K562 (cell line): ENCODE measurements at regions not wholly inside any gene's neighbourhood (a gene's known extent, or its start where the extent isn't known, plus 50 kb on each side); places are given as distances from the start of the nearest gene placed in this dataset.

Experiments
- ATAC-seq: fragments of 200-7000 bp; cut with Tn5 transposase; 3 replicates; pipeline ENCODE4 v1.9.1; 2020; ENCODE audit warnings: moderate library complexity
- BruUV-seq: library from RNA; stranded (reverse); fragments of 400-500 nt; replicated peaks from 2 replicates; lab custom pipeline; 2021; lab: Mats Ljungman, UMichigan
- CTCF ChIA-PET: fragments of 300-600 bp; formaldehyde crosslinking; extraction: SDS; loops from one replicate; lab custom pipeline; 2021; ENCODE audit warnings: low intra/inter-chr PET ratio; lab: Yijun Ruan, JAX
- POLR2A ChIA-PET: fragments of 300-600, 350-650 bp; sonication (Branson Sonifier 250); formaldehyde crosslinking; extraction: SDS; loops from one replicate; lab custom pipeline; 2021; ENCODE audit warnings: antibody characterized with exemption, inconsistent platforms; lab: Yijun Ruan, JAX
- DNase-seq, 4 experiments: peaks; one replicate each; pipeline versions ENCODE4 v3.0.0 to v3.0.0-alpha.2; 2011 to 2018; ENCODE audit warnings: low spot score in 3 of 4, mixed read lengths in 3 of 4; ENCODE audit errors: extremely low read depth in 1 of 4
- FAIRE-seq: peaks from 2 replicates; lab custom pipeline; 2011; peaks lifted over from hg19 to GRCh38; lab: Jason Lieb, UNC
- H2AFZ ChIP-seq: 2 replicates; pipeline ENCODE4 v1.6.0; 2011; ENCODE audit warnings: low read depth, low read length, control low read depth, inconsistent platforms
- H3K27ac ChIP-seq: fragments of 200-600 bp; 3 replicates; pipeline ENCODE4 v1.8.0; 2011; ENCODE audit warnings: low read depth, mild to moderate bottlenecking, control low read depth, inconsistent platforms, low read length, moderate library complexity, mixed read lengths; ENCODE audit errors: extremely low read depth
- H3K27me3 ChIP-seq, 2 experiments: fragments of 300-600 bp in 1 of 2; 2 replicates in 1 of 2; 3 replicates in 1 of 2; pipeline versions ENCODE4 v1.6.0 to v1.8.0; 2011; ENCODE audit warnings: inconsistent platforms in 2 of 2, low read length in 2 of 2, mild to moderate bottlenecking in 1 of 2, mixed read lengths in 1 of 2, moderate library complexity in 1 of 2; ENCODE audit not compliant: control insufficient read depth in 2 of 2, insufficient read depth in 2 of 2
- H3K36me3 ChIP-seq: fragments of 300-600 bp; 3 replicates; pipeline ENCODE4 v1.8.0; 2011; ENCODE audit warnings: mild to moderate bottlenecking, low read length, inconsistent platforms; ENCODE audit not compliant: control insufficient read depth, insufficient read depth
- H3K4me1 ChIP-seq, 2 experiments: fragments of 200-600 bp in 1 of 2; replicated peaks in 1 of 2; 2 replicates in 1 of 2; 3 replicates in 1 of 2; pipeline versions ENCODE4 v1.5.1 to v1.8.0; 2011; ENCODE audit warnings: inconsistent platforms in 2 of 2, low read length in 2 of 2, mild to moderate bottlenecking in 1 of 2, mixed read lengths in 1 of 2, moderate library complexity in 1 of 2; ENCODE audit not compliant: control insufficient read depth in 2 of 2, insufficient read depth in 2 of 2
- H3K4me2 ChIP-seq: 2 replicates; pipeline ENCODE4 v1.6.1; 2011; ENCODE audit warnings: low read length, control low read depth, inconsistent platforms, mixed read lengths; ENCODE audit not compliant: insufficient read depth
- H3K4me3 ChIP-seq: fragments of 200-600 bp; sonication (generic), shearing (Covaris generic); 2 replicates; pipeline ENCODE4 v1.5.1; 2016; ENCODE audit warnings: control low read depth, inconsistent platforms
- H3K79me2 ChIP-seq: fragments of 200-600 bp; 3 replicates; pipeline ENCODE4 v1.8.0; 2011; ENCODE audit warnings: low read length, inconsistent platforms; ENCODE audit not compliant: control insufficient read depth, insufficient read depth
- H3K9ac ChIP-seq, 2 experiments: 2 replicates each; pipeline versions ENCODE4 v1.6.0 to v1.6.1; 2011; ENCODE audit warnings: low read depth in 2 of 2, low read length in 2 of 2, control low read depth in 1 of 2, inconsistent platforms in 1 of 2, mild to moderate bottlenecking in 1 of 2, mixed read lengths in 1 of 2; ENCODE audit not compliant: insufficient read depth in 1 of 2
- H3K9me1 ChIP-seq: one replicate; pipeline ENCODE4 v1.6.0; 2011; ENCODE audit warnings: inconsistent platforms, mild to moderate bottlenecking, low read length, moderate library complexity; ENCODE audit not compliant: control insufficient read depth, insufficient read depth
- H3K9me3 ChIP-seq: replicated peaks from 2 replicates; pipeline ENCODE4 v1.5.1; 2011; ENCODE audit warnings: low read depth, low read length, inconsistent platforms; ENCODE audit not compliant: control insufficient read depth, insufficient read depth
- H4K20me1 ChIP-seq: replicated peaks from 2 replicates; pipeline ENCODE4 v1.6.1; 2011; ENCODE audit warnings: low read length, inconsistent platforms, mixed read lengths; ENCODE audit not compliant: control insufficient read depth, insufficient read depth
- C11orf30 ChIP-seq: fragments of 450-650 bp; IDR thresholded peaks from 2 replicates; pipeline ENCODE4 v1.6.1; 2016; ENCODE audit warnings: low read depth, mild to moderate bottlenecking
- DMBX1 ChIP-seq: fragments of 250-450 bp; sonication (Bioruptor Pico); IDR thresholded peaks from 2 replicates; pipeline ENCODE4 v1.8.0; 2022; ENCODE audit warnings: inconsistent platforms, mild to moderate bottlenecking, moderate library complexity, borderline replicate concordance
- E2F3 ChIP-seq: fragments of 250-450 bp; sonication (Bioruptor Pico); IDR thresholded peaks from 2 replicates; pipeline ENCODE4 v1.4.0; 2020; ENCODE audit warnings: mild to moderate bottlenecking
- HNRNPL ChIP-seq: fragments of 200-400 bp; formaldehyde crosslinking; IDR thresholded peaks from 2 replicates; pipeline ENCODE4 v1.6.1; 2017; ENCODE audit warnings: low read depth, mild to moderate bottlenecking, low read length
- MAFF ChIP-seq: IDR thresholded peaks from 2 replicates; pipeline ENCODE4 v1.6.1; 2012; ENCODE audit warnings: low read length, improper control_type of control experiment
- MAFG ChIP-seq: fragments of 450-650 bp; conservative IDR thresholded peaks from 2 replicates; pipeline ENCODE4 v1.6.1; 2016; ENCODE audit warnings: missing genetic modification characterization, missing compliant biosample characterization
- MAFK ChIP-seq: IDR thresholded peaks from 2 replicates; pipeline ENCODE4 v1.6.1; 2011; ENCODE audit warnings: low read length, improper control_type of control experiment
- PTRF ChIP-seq: fragments of 450-650 bp; IDR thresholded peaks from 2 replicates; pipeline ENCODE4 v1.6.1; 2016; ENCODE audit warnings: mild to moderate bottlenecking, missing genetic modification characterization, missing compliant biosample characterization
- RBM14 ChIP-seq: fragments of 200-400 bp; formaldehyde crosslinking; IDR thresholded peaks from 2 replicates; pipeline ENCODE4 v1.6.1; 2018; ENCODE audit warnings: low read depth, mild to moderate bottlenecking, low read length, moderate library complexity, borderline replicate concordance; ENCODE audit not compliant: insufficient read depth
- RBM25 ChIP-seq: fragments of 200-400 bp; formaldehyde crosslinking; IDR thresholded peaks from 2 replicates; pipeline ENCODE4 v1.6.1; 2018; ENCODE audit warnings: low read length, low read depth, moderate library complexity; ENCODE audit not compliant: severe bottlenecking
- TEAD2 ChIP-seq: fragments of 450-650 bp; IDR thresholded peaks from 2 replicates; pipeline ENCODE4 v1.6.1; 2016; ENCODE audit warnings: missing genetic modification characterization, control low read depth, missing compliant biosample characterization
- ZNF316 ChIP-seq: fragments of 450-650 bp; IDR thresholded peaks from 2 replicates; pipeline ENCODE4 v1.6.1; 2016
- ZNF41 ChIP-seq: fragments of 250-450 bp; sonication (Bioruptor Pico); conservative IDR thresholded peaks from 2 replicates; pipeline ENCODE4 v1.4.0; 2020; ENCODE audit warnings: mild to moderate bottlenecking
- ZNF507 ChIP-seq: conservative IDR thresholded peaks from 2 replicates; pipeline ENCODE4 v1.6.1; 2017; ENCODE audit warnings: missing genetic modification characterization, missing compliant biosample characterization
- WGBS: fragments of 100-300 bp; shearing (Covaris generic); methylation state at CpG from one replicate; pipeline ENCODE4 v1.1.6; 2016; ENCODE audit warnings: low coverage, mixed read lengths; ENCODE audit not compliant: insufficient coverage; ENCODE audit errors: missing lambda C conversion rate; 5-methylcytosine and 5-hydroxymethylcytosine counted together
- in situ Hi-C: fragments of 300-500 bp; cut with MboI; formaldehyde crosslinking; loops from 4 replicates; pipeline ENCODE4 v1.15.0; 2018; ENCODE audit warnings: inconsistent platforms, mixed read lengths
- intact Hi-C: fragments of 100-400 bp; cut with micrococcal nuclease; formaldehyde crosslinking; loops from 2 replicates; pipeline ENCODE4 v1.14.2; 2022
- TF ChIP-seq, protein P1 (sequence below): sonication (generic); formaldehyde crosslinking; IDR thresholded peaks from 2 replicates; pipeline ENCODE4 v1.4.0; 2020; ENCODE audit warnings: mild to moderate bottlenecking, missing genetic modification reagents

DNA sequence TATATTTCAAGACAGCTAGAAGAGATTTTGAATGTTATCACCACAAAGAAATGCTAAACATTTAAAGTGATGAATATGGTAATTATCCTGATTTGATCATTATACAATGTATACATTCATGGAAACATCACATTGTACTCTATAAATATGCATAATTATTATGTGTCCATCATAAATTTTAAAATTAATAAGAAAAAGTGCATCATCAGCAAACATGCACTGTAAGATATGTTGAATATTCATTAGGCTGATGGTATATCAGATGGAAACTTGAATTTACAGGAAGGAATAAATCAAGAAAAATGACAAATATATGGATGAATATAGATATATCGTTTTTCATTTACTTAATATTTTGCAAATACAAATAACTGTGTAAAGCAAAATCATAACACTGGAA lies 812.1 kb upstream of the INTU start:
- H3K4me2 ChIP-seq = no peak overlapping the region
- CTCF ChIA-PET = no interaction called here
- 88% methylated on average over 1 of the region's 1 CpG for WGBS
- H3K9ac ChIP-seq = no peak overlapping the region
- TF ChIP-seq C11orf30 (peak; percentile 83), MAFK (peak; percentile 77), MAFF (peak; percentile 67), PTRF (tag) (no peak), E2F3 (CRISPR knock-in tag) (no peak), HNRNPL (no peak), MAFG (peak; percentile 58), DMBX1 (CRISPR knock-in tag) (no peak), ZNF316 (peak; percentile 94)
- TF ChIP-seq, all 486 proteins: peak for 5
- Histone ChIP-seq H4K20me1 (no peaks in the 10 kb centered on the region), H3K27ac (no peak overlapping the region), H3K4me3 (no peak overlapping the region), H3K4me1 (no peaks in the 10 kb centered on the region), H3K9me1 (no peaks in the 10 kb centered on the region), H3K9me3 (peaks cover 3% of the 10 kb centered on the region), H3K36me3 (peaks cover 9% of the 10 kb centered on the region; the same call in 2 of the 3 replicates), H3K27me3 (no peaks in the 10 kb centered on the region), H3K79me2 (peaks cover 59% of the 10 kb centered on the region), H2AFZ (no peak overlapping the region)
- no peak for ATAC-seq
- BruUV-seq = no TSS peak
- intact Hi-C loops = no loop called here
- in situ Hi-C loops = no loop called here
- FAIRE-seq = no peak
- no peak for DNase-seq
- POLR2A ChIA-PET = no interaction called here

DNA sequence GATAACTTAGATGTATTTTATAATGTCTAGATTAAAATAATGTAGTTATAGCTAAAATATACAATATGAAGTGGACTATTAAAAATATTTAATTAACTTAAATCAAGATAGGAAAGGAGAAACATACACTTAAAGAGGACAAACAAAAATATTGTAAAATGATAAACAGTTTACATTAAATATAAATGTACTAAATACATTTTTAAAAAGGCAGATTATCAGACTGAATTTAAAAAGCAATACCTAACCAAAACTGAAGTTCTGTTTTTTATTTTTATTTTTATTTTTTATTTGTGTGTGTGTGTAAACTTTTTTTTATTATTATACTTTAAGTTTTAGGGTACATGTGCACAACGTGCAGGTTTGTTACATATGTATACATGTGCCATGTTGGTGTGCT lies 811.6 kb upstream of the INTU start:
- Histone ChIP-seq H3K27me3 (no peaks in the 10 kb centered on the region), H3K27ac (no peak overlapping the region), H3K9me3 (peaks cover 3% of the 10 kb centered on the region), H3K9me1 (no peaks in the 10 kb centered on the region), H4K20me1 (no peaks in the 10 kb centered on the region), H3K9ac (no peak overlapping the region), H3K36me3 (peaks cover 9% of the 10 kb centered on the region; the same call in 2 of the 3 replicates), H3K4me2 (no peak overlapping the region), H3K79me2 (peaks cover 63% of the 10 kb centered on the region), H3K4me1 (no peaks in the 10 kb centered on the region), H2AFZ (no peak overlapping the region), H3K4me3 (no peak overlapping the region)
- ChIA-PET POLR2A (no interaction called here), CTCF (no interaction called here)
- DNase-seq (no peak), FAIRE-seq (no peak), ATAC-seq (no peak)
- BruUV-seq = no TSS peak
- intact Hi-C loops = no loop called here
- in situ Hi-C loops = no loop called here
- WGBS = 29% methylated on average over 1 of the region's 1 CpG
- TF ChIP-seq, protein P1, sequence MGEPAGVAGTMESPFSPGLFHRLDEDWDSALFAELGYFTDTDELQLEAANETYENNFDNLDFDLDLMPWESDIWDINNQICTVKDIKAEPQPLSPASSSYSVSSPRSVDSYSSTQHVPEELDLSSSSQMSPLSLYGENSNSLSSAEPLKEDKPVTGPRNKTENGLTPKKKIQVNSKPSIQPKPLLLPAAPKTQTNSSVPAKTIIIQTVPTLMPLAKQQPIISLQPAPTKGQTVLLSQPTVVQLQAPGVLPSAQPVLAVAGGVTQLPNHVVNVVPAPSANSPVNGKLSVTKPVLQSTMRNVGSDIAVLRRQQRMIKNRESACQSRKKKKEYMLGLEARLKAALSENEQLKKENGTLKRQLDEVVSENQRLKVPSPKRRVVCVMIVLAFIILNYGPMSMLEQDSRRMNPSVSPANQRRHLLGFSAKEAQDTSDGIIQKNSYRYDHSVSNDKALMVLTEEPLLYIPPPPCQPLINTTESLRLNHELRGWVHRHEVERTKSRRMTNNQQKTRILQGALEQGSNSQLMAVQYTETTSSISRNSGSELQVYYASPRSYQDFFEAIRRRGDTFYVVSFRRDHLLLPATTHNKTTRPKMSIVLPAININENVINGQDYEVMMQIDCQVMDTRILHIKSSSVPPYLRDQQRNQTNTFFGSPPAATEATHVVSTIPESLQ = no peak
- TF ChIP-seq RBM14 (no peak), ZNF507 (tag) (peak; percentile 95), RBM25 (peak; percentile 56), TEAD2 (tag) (no peak), ZNF41 (CRISPR knock-in tag) (no peak)
